ENCODE measurements at regions not wholly inside any gene's neighbourhood (a gene's known extent, or its start where the extent isn't known, plus 50 kb on each side); places are given as distances from the start of the nearest gene placed in this dataset.

DNA sequence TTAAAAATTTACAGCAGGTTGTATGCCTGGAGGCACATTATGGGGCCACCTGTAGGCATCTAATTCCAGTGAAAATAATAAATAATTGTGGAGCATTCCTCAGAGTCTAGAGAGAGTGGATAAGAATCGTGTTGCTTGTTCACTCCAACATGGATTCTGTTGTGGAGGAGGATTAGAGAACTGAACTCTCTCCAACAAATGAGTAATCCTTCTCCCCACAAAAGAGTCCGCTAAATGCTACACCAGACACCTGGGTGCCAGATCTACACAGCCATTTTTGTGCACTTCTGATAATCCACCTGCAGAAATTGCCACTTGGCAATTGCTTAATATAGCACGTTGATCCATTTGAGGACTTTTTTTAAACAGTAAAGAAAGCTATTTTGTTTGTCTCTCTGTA, 113.7 kb upstream of the DPYD start (continued):
- TF ChIP-seq ZNF239 (tag by site-specific recombination; IDR thresholded peaks at IDR 0.05) = no peak
- TF ChIP-seq WT1 (tag by site-specific recombination; IDR thresholded peaks at IDR 0.05) = no peak
- TF ChIP-seq, protein P1, sequence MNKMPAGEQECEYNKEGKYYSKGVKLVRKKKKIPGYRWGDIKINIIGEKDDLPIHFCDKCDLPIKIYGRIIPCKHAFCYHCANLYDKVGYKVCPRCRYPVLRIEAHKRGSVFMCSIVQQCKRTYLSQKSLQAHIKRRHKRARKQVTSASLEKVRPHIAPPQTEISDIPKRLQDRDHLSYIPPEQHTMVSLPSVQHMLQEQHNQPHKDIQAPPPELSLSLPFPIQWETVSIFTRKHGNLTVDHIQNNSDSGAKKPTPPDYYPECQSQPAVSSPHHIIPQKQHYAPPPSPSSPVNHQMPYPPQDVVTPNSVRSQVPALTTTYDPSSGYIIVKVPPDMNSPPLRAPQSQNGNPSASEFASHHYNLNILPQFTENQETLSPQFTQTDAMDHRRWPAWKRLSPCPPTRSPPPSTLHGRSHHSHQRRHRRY (tag by site-specific recombination; IDR thresholded peaks at IDR 0.05) = no peak
- TF ChIP-seq ZNF274 (IDR thresholded peaks at IDR 0.05; ENCODE audit: low read length) = no peak
- TF ChIP-seq ZNF274 (tag by site-specific recombination; IDR thresholded peaks at IDR 0.05; ENCODE audit: borderline replicate concordance) = no peak
- no peak for TF ChIP-seq ZNF155 (tag by site-specific recombination; IDR thresholded peaks at IDR 0.05)
- no peak for TF ChIP-seq ZFP37 (tag by site-specific recombination; IDR thresholded peaks at IDR 0.05)
- TF ChIP-seq ZNF223 (tag by site-specific recombination; IDR thresholded peaks at IDR 0.05) = no peak

DNA sequence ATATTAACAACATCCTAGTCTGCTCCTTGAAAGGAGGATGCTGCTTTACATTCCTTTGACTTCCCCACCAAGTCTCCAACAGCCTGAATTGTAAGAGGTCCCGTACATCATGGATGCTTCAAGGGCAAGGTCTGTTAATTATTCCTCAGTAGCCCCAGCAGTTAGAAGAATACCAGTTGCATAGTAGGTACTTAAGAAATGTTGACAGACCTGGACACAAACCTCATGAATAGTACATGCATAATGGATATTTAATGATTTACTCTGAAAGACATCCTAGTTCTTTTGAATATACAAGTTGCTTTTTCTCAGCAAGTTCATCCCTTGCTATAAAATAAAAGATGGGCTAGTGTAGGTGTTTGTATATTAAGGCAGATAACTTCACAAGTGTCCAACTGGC, 112.1 kb upstream of the DPYD start:
- Histone ChIP-seq H3K4me3 (ENCODE audit: low read depth, low read length) (no peak overlapping the region), H3K27ac (ENCODE audit: extremely low read depth, low read depth, low read length) (no peak overlapping the region), H3K36me3 (ENCODE audit: control insufficient read depth in 2 of 2, insufficient read depth in 1 of 2, low read length in 2 of 2) (no peaks in the 10 kb centered on the region), H3K9me3 (ENCODE audit: control insufficient read depth, insufficient read depth, low read depth, low read length) (no peaks in the 10 kb centered on the region), H3K4me1 (ENCODE audit: control insufficient read depth, insufficient read depth, low read length) (no peaks in the 10 kb centered on the region)
- ChIA-PET CTCF (no interaction called here), POLR2A (no interaction called here)
- TF ChIP-seq ZFHX2 (tag by site-specific recombination; conservative IDR thresholded peaks at IDR 0.05) (no peak), CTCF (tag by site-specific recombination; IDR thresholded peaks at IDR 0.05) (no peak), ZNF791 (tag by site-specific recombination; IDR thresholded peaks at IDR 0.05) (no peak), OVOL3 (tag by site-specific recombination; IDR thresholded peaks at IDR 0.05) (no peak)

DNA sequence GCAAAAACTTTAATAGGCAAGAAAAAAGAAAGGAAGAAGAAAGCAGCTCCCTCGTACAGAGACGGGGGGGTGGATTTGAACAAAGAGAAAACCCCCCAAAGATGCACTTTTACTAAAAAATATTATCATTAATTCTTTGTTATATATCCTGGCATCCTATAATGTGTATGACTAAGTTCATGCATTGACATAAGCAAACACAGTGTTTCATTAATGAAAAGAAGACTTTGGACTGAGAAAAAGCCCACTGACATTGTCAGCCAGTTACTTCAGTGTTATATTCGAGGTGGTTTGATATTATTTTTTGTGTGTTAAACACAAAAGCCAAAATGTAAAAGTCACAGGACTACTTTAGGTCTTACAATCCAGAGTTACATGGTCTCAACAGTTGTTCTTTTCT, 110.1 kb upstream of the DPYD start:
- H3K4me3 ChIP-seq (ENCODE audit: low read depth, low read length) = no peak overlapping the region

More for the DNA sequence above, 110.1 kb upstream of the DPYD start:
- H3K27ac ChIP-seq (ENCODE audit: extremely low read depth, low read depth, low read length) = no peak overlapping the region
- H3K9me3 ChIP-seq (ENCODE audit: control insufficient read depth, insufficient read depth, low read depth, low read length) = no peaks in the 10 kb centered on the region
- H3K4me1 ChIP-seq (ENCODE audit: control insufficient read depth, insufficient read depth, low read length) = no peaks in the 10 kb centered on the region
- no peaks in the 10 kb centered on the region for H3K36me3 ChIP-seq (ENCODE audit: control insufficient read depth in 2 of 2, insufficient read depth in 1 of 2, low read length in 2 of 2)
- CTCF ChIA-PET = interaction anchor here (0.6 kb wide), 1 partner anchor 846 kb away, joined by 3 read pairs; no protein-coding TSS in a partner anchor
- POLR2A ChIA-PET = no interaction called here
- TF ChIP-seq ZNF544 (tag by site-specific recombination; IDR thresholded peaks at IDR 0.05) (no peak), ZBTB6 (tag by site-specific recombination; IDR thresholded peaks at IDR 0.05) (no peak), ZNF670 (tag by site-specific recombination; IDR thresholded peaks at IDR 0.05; ENCODE audit: low read depth) (no peak), ZNF211 (tag by site-specific recombination; IDR thresholded peaks at IDR 0.05; ENCODE audit: low read depth) (no peak), ZBTB44 (tag by site-specific recombination; IDR thresholded peaks at IDR 0.05) (no peak), GLI2 (tag by site-specific recombination; IDR thresholded peaks at IDR 0.05; ENCODE audit: borderline replicate concordance, low read depth) (no peak), ZBTB20 (tag by site-specific recombination; IDR thresholded peaks at IDR 0.05) (no peak), KLF7 (tag by site-specific recombination; IDR thresholded peaks at IDR 0.05; ENCODE audit: borderline replicate concordance) (no peak), PRDM4 (tag by site-specific recombination; IDR thresholded peaks at IDR 0.05) (no peak), ZNF658 (tag by site-specific recombination; IDR thresholded peaks at IDR 0.05) (no peak), KLF10 (tag by site-specific recombination; IDR thresholded peaks at IDR 0.05) (no peak), ZNF155 (tag by site-specific recombination; IDR thresholded peaks at IDR 0.05) (no peak), ZNF768 (tag by site-specific recombination; IDR thresholded peaks at IDR 0.05) (no peak)
- TF ChIP-seq, protein P2, sequence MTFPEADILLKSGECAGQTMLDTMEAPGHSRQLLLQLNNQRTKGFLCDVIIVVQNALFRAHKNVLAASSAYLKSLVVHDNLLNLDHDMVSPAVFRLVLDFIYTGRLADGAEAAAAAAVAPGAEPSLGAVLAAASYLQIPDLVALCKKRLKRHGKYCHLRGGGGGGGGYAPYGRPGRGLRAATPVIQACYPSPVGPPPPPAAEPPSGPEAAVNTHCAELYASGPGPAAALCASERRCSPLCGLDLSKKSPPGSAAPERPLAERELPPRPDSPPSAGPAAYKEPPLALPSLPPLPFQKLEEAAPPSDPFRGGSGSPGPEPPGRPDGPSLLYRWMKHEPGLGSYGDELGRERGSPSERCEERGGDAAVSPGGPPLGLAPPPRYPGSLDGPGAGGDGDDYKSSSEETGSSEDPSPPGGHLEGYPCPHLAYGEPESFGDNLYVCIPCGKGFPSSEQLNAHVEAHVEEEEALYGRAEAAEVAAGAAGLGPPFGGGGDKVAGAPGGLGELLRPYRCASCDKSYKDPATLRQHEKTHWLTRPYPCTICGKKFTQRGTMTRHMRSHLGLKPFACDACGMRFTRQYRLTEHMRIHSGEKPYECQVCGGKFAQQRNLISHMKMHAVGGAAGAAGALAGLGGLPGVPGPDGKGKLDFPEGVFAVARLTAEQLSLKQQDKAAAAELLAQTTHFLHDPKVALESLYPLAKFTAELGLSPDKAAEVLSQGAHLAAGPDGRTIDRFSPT (tag by site-specific recombination; IDR thresholded peaks at IDR 0.05) = no peak
